ENCODE measurements at regions not wholly inside any gene's neighbourhood (a gene's known extent, or its start where the extent isn't known, plus 50 kb on each side); places are given as distances from the start of the nearest gene placed in this dataset.

GRCh38 chr1:239560921-239561320 lies 174.6 kb downstream of the CHRM3 start:
- DNase-seq (ENCODE audit: extremely low read depth, low read depth) = no peak
- no peak for TF ChIP-seq CTCF (IDR thresholded peaks at IDR 0.05; ENCODE audit: low read depth, low read length, missing control alignments)

GRCh38 chr1:239562095-239562494 lies 175.7 kb downstream of the CHRM3 start:
- no peak overlapping the region for H3K4me3 ChIP-seq (replicated peaks; ENCODE audit: low read depth, low read length)
- no peak for TF ChIP-seq CTCF (IDR thresholded peaks at IDR 0.05; ENCODE audit: low read depth, low read length, missing control alignments)
- no peak for DNase-seq (ENCODE audit: extremely low read depth, low read depth)

More at GRCh38 chr1:239560921-239561320, 174.6 kb downstream of the CHRM3 start:
- H3K4me3 ChIP-seq (replicated peaks; ENCODE audit: low read depth, low read length) = no peak overlapping the region

GRCh38 chr1:239563681-239564080 lies 177.3 kb downstream of the CHRM3 start:
- DNase-seq (ENCODE audit: extremely low read depth, low read depth) = no peak
- TF ChIP-seq CTCF (IDR thresholded peaks at IDR 0.05; ENCODE audit: low read depth, low read length, missing control alignments) = no peak

GRCh38 chr1:239566074-239566473 lies 179.7 kb downstream of the CHRM3 start:
- H3K4me3 ChIP-seq (replicated peaks; ENCODE audit: low read depth, low read length) = no peak overlapping the region
- no peak for TF ChIP-seq CTCF (IDR thresholded peaks at IDR 0.05; ENCODE audit: low read depth, low read length, missing control alignments)
- DNase-seq (ENCODE audit: extremely low read depth, low read depth) = no peak

More at GRCh38 chr1:239563681-239564080, 177.3 kb downstream of the CHRM3 start:
- H3K4me3 ChIP-seq (replicated peaks; ENCODE audit: low read depth, low read length) = no peak overlapping the region

GRCh38 chr1:239570878-239571277 lies 184.5 kb downstream of the CHRM3 start:
- DNase-seq (ENCODE audit: extremely low read depth, low read depth) = no peak
- no peak for TF ChIP-seq CTCF (IDR thresholded peaks at IDR 0.05; ENCODE audit: low read depth, low read length, missing control alignments)
- no peak overlapping the region for H3K4me3 ChIP-seq (replicated peaks; ENCODE audit: low read depth, low read length)

- TF ChIP-seq CTCF (IDR thresholded peaks at IDR 0.05; ENCODE audit: low read depth, low read length, missing control alignments) = no peak
- no peak for DNase-seq (ENCODE audit: extremely low read depth, low read depth)
- no peak overlapping the region for H3K4me3 ChIP-seq (replicated peaks; ENCODE audit: low read depth, low read length)
These were observed 185.8 kb downstream of the CHRM3 start for GRCh38 chr1:239572183-239572582.

- H3K4me3 ChIP-seq (replicated peaks; ENCODE audit: low read depth, low read length) = no peak overlapping the region
- DNase-seq (ENCODE audit: extremely low read depth, low read depth) = no peak
- no peak for TF ChIP-seq CTCF (IDR thresholded peaks at IDR 0.05; ENCODE audit: low read depth, low read length, missing control alignments)
These were observed 187.7 kb downstream of the CHRM3 start for GRCh38 chr1:239574112-239574511.

All from HFF-Myc (cell line).